ENCODE measurements at regions not wholly inside any gene's neighbourhood (a gene's known extent, or its start where the extent isn't known, plus 50 kb on each side); places are given as distances from the start of the nearest gene placed in this dataset.

DNA sequence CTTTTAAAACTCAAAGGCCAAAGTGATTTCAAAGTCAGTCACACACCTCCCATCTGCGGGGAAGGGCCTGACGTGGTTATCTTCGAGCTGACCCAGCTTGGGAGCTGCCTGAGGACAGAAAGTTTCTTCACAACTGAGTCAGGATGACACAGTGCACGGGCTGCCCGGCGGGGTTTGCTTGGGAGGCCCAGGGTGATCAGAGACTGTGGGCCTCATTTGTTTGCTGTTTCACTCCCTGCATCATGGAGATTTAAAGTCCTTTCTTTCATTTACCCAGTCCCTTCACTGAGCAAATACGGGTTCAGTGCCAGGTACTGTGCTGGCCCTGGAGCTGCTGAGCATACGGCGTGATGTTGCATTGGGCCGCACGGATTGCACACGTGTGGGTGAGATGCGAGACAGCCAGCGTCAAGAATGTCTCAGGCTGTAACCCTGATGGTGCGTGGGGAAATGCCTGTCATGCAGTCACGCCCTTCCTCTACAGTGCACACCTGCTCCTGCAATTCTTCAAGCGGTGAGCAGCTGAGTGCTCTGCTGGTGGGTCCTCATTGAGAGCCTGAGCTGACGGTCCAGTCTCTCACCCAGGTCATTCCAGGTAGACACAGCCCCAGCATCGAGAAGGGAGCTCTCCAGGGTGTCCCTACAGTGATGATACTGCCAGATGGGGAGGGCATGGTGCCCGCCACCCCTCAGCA is 82.7 kb upstream of the PMEPA1 start:
- no peak overlapping the region for H3K4me3 ChIP-seq (ENCODE audit: low read depth, low read length)
- TF ChIP-seq, protein P1, sequence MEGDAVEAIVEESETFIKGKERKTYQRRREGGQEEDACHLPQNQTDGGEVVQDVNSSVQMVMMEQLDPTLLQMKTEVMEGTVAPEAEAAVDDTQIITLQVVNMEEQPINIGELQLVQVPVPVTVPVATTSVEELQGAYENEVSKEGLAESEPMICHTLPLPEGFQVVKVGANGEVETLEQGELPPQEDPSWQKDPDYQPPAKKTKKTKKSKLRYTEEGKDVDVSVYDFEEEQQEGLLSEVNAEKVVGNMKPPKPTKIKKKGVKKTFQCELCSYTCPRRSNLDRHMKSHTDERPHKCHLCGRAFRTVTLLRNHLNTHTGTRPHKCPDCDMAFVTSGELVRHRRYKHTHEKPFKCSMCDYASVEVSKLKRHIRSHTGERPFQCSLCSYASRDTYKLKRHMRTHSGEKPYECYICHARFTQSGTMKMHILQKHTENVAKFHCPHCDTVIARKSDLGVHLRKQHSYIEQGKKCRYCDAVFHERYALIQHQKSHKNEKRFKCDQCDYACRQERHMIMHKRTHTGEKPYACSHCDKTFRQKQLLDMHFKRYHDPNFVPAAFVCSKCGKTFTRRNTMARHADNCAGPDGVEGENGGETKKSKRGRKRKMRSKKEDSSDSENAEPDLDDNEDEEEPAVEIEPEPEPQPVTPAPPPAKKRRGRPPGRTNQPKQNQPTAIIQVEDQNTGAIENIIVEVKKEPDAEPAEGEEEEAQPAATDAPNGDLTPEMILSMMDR (IDR thresholded peaks at IDR 0.05; ENCODE audit: low read depth, low read length): no peak
- in situ Hi-C loops (cut with HindIII; ENCODE audit: low sequenced_read_pairs): no loop called here
- DNase-seq (ENCODE audit: low read depth, low spot score): no peak

DNA sequence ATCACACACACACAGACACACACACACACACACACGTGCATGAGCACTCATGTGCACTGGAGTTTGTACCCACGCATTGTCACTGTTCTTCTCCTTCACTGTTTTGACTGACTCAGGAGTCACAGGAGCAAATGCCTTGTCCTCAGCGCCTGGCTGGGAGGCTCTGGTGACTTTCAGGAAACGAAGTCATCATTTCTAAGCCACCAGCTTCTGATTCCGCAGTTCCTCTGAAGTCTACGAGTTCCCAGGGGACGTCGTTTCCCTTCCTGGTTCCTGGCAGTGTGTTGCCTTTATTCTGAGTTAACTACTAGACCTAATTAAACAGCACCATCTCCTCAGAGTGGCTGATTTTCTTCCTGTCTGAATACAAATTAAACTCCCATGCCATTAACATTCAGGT is 82.2 kb upstream of the PMEPA1 start:
- TF ChIP-seq, protein P1 (IDR thresholded peaks at IDR 0.05; ENCODE audit: low read depth, low read length): no peak

DNA sequence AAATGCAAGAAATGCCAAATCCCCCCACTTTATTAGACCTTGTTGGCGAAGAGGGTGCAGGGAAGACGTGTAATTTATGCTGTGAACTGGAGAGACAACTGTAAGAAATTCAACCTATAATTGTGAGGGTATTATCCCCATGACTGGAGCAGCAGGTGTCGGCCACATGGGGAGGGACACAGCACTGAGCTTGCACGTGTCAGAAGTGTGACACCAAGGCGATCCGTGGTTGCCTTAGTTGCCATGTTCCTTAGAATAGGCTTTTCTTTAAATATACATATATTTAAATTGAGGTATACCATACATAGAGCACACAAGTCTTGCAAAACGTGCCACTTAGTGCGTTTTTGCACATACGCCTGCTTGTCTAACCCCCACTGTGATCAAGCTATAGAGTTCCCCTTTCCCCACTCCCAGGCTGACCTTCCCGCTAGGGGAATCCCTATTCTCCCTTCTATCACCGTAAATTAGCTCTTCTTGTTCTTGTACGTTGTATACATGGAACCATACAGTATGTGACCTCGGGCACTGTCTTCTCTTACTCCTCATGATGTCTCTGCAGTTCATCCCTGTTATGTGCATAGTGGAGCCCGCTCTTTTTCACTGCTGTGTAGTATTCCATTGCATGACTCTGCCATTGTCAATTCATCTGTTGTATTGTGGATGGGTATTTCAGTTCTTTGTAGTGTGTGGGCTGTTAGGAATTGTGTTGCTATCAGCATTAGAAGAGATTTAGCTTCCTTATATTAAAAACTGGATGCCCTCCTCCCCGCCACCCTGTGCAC is 81.6 kb upstream of the PMEPA1 start:
- in situ Hi-C loops (cut with HindIII; ENCODE audit: low sequenced_read_pairs): no loop called here
- H3K4me3 ChIP-seq (ENCODE audit: low read depth, low read length): no peak overlapping the region
- DNase-seq (ENCODE audit: low read depth, low spot score): no peak
- TF ChIP-seq, protein P1 (IDR thresholded peaks at IDR 0.05; ENCODE audit: low read depth, low read length): no peak

More for the DNA sequence above, 82.2 kb upstream of the PMEPA1 start:
- DNase-seq (ENCODE audit: low read depth, low spot score): no peak
- in situ Hi-C loops (cut with HindIII; ENCODE audit: low sequenced_read_pairs): no loop called here
- no peak overlapping the region for H3K4me3 ChIP-seq (ENCODE audit: low read depth, low read length)

DNA sequence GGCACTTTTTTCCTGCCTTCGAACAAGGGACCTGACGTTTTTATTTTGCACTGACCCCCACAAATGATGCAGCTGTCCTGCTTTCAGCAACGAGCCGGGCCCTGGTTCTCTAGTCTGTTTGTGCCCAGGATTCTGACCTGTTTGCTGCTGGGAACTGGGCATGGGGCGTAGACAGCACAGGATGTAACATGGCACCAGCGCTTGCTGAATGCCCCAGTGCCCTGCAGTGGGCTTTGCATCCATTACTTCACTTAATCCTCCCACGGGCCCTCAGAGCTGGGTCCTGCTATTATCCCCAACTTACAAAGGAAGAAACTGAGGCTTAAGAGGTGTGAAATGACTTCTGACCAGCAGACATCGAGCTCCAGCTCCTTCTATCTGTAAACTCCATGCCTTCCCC is 80.4 kb upstream of the PMEPA1 start:
- in situ Hi-C loops (cut with HindIII; ENCODE audit: low sequenced_read_pairs): no loop called here
- H3K4me3 ChIP-seq (ENCODE audit: low read depth, low read length): no peak overlapping the region
- DNase-seq (ENCODE audit: low read depth, low spot score): no peak
- TF ChIP-seq, protein P1 (IDR thresholded peaks at IDR 0.05; ENCODE audit: low read depth, low read length): no peak

DNA sequence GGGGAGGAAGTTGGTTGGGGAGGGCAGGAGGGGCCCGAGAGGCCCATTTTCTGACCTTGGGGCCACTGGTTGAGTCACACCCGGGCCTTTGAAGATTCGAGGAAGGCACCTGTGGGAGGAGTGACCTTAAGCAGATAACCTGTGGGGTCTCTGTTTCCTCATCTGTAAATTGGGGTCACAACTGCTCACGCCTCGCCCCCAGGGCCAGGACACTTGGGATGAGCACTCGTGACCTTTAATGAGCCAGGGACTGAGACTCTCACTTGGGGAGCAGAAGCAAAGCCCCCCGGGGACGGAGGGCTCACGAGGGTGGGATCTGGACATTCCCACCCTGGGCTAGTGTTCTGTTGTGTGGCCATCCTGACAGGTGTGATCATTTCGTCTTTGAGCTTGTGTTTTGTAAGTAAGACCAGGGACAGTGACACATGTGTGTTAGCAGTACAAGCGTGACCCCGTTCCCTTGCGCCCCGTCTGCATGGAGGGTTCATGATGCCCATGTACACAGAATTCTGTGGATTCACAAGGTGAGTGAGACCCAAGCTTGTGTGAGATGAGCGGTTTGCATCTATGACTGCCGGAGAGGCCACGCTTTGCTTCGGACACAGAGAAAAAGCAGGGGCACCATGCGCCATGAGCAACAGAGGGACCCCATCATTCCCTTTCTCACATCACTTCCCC is 79.3 kb upstream of the PMEPA1 start:
- no peak for DNase-seq (ENCODE audit: low read depth, low spot score)
- H3K4me3 ChIP-seq (ENCODE audit: low read depth, low read length): no peak overlapping the region
- TF ChIP-seq, protein P1 (IDR thresholded peaks at IDR 0.05; ENCODE audit: low read depth, low read length): no peak
- in situ Hi-C loops (cut with HindIII; ENCODE audit: low sequenced_read_pairs): no loop called here

DNA sequence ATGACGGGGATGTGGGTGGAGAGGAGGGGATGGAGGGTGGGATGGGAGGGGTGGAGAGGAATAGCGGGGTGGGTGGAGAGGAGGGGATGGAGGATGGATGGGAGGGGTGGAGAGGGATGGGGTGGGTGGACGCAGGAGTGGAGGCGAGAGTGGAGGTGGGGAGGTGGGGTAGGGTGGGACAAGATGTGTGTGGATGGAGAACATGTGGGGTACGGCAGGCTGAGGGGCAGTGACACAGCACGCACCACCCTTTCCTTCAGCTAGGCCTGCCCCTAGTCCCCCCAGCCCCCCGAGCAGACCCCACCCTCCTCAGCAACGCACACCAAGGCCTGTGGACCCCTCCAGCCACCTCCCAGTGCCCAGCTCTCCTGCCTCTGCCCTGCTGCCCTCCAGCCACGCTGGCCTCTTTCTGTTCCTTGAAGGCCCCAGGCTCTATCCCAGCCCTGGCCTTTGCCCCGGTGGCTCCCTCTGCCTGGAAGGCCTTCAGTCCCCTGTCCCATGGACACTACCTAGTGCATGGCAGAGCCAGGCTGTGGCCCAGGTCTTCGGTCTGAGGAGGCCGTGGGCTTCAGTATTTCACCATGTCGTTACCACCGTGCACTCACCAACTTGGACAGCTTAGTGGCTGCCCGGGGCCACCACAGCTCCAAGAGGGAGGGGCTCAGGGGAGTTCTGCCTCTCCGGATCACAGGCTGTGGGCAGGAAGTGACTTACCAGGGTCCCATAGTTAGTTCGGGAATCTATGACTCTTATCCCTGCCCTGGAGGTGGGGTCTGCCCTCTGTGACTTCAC is 78.4 kb upstream of the PMEPA1 start:
- in situ Hi-C loops (cut with HindIII; ENCODE audit: low sequenced_read_pairs): no loop called here

More for the DNA sequence above, 78.4 kb upstream of the PMEPA1 start:
- TF ChIP-seq, protein P1 (IDR thresholded peaks at IDR 0.05; ENCODE audit: low read depth, low read length): no peak
- no peak overlapping the region for H3K4me3 ChIP-seq (ENCODE audit: low read depth, low read length)
- no peak for DNase-seq (ENCODE audit: low read depth, low spot score)
